ENCODE measurements at regions not wholly inside any gene's neighbourhood (a gene's known extent, or its start where the extent isn't known, plus 50 kb on each side); places are given as distances from the start of the nearest gene placed in this dataset.

GRCh38 chr4:105092356-105092755, 54.3 kb upstream of the TET2 start:
- no peak overlapping the region for H3K4me3 ChIP-seq (replicated peaks in 1 of 3; ENCODE audit: insufficient read depth in 1 of 3, low read depth in 1 of 3, low read length in 3 of 3)
- dilution Hi-C loops (cut with MboI; ENCODE audit: extremely low pct_ligation_motif_present, low sequenced_read_pairs): no loop called here

More at GRCh38 chr4:105092356-105092755, 54.3 kb upstream of the TET2 start:
- no peaks in the 10 kb centered on the region for H4K20me1 ChIP-seq (replicated peaks; ENCODE audit: control insufficient read depth, extremely low read depth, insufficient read depth, low read length)
- H3K27me3 ChIP-seq (ENCODE audit: control insufficient read depth in 2 of 2, insufficient read depth in 2 of 2, low read length in 2 of 2): no peaks in the 10 kb centered on the region
- DNase-seq (ENCODE audit: low read depth, low spot score): peak; percentile 26
- H3K4me1 ChIP-seq (ENCODE audit: control insufficient read depth, extremely low read depth, insufficient read depth, low read length): no peaks in the 10 kb centered on the region
- H3K36me3 ChIP-seq (ENCODE audit: control insufficient read depth in 2 of 2, extremely low read depth in 1 of 2, insufficient read depth in 2 of 2, low read length in 2 of 2): no peaks in the 10 kb centered on the region
- no peak overlapping the region for H3K27ac ChIP-seq (ENCODE audit: insufficient read depth, low read depth, low read length)
- H2AFZ ChIP-seq (ENCODE audit: low read depth, low read length): no peak overlapping the region
- TF ChIP-seq POLR2AphosphoS5 (IDR thresholded peaks at IDR 0.05; ENCODE audit: insufficient read depth, low read depth, low read length) (no peak), EZH2 (IDR thresholded peaks at IDR 0.05; ENCODE audit: borderline replicate concordance, low read depth, low read length, severe bottlenecking) (no peak), POLR2A (IDR thresholded peaks at IDR 0.05; ENCODE audit: low read depth, low read length) (no peak), FOS (IDR thresholded peaks at IDR 0.05; ENCODE audit: borderline replicate concordance, insufficient read depth, low read length) (no peak), GATA2 (IDR thresholded peaks at IDR 0.05; ENCODE audit: insufficient read depth, insufficient read length, low read depth, low read length) (no peak), JUN (IDR thresholded peaks at IDR 0.05; ENCODE audit: borderline replicate concordance, insufficient read depth, insufficient read length, low read depth) (no peak), MAX (IDR thresholded peaks at IDR 0.05; ENCODE audit: insufficient read depth, insufficient read length) (no peak), CTCF (IDR thresholded peaks at IDR 0.05; ENCODE audit: extremely low read depth in 1 of 2, insufficient read depth in 1 of 2, low read depth in 1 of 2, low read length in 2 of 2) (no peak), MYC (IDR thresholded peaks at IDR 0.05; ENCODE audit: low read depth, low read length) (no peak)
- intact Hi-C loops (cut with micrococcal nuclease): no loop called here
- H3K9me3 ChIP-seq (replicated peaks; ENCODE audit: control insufficient read depth, insufficient read depth, low read length): no peaks in the 10 kb centered on the region
- BruUV-seq (replicated peaks): no TSS peak
- no peaks in the 10 kb centered on the region for H3K9me1 ChIP-seq (replicated peaks; ENCODE audit: control insufficient read depth, extremely low read depth, insufficient read depth, low read length)
- CTCF ChIA-PET: no interaction called here
- no peak for FAIRE-seq
- H3K4me2 ChIP-seq (ENCODE audit: insufficient read depth, low read length): no peak overlapping the region
- H3K9ac ChIP-seq (replicated peaks; ENCODE audit: extremely low read depth, insufficient read depth, low read length): no peak overlapping the region
- POLR2A ChIA-PET: no interaction called here
- H3K79me2 ChIP-seq (ENCODE audit: control insufficient read depth, insufficient read depth, low read length): no peaks in the 10 kb centered on the region

Data from endothelial cell of umbilical vein (primary cell).